ENCODE measurements at regions not wholly inside any gene's neighbourhood (a gene's known extent, or its start where the extent isn't known, plus 50 kb on each side); places are given as distances from the start of the nearest gene placed in this dataset.

GRCh38 chr3:22172964-22173363 is 422.0 kb upstream of the ZNF385D start:
- 78 to 81% methylated on average over 3 to 4 of the region's 4 CpGs for WGBS, 2 donors (ENCODE audit: low coverage in 1 of 2)
- no peak overlapping the region for H3K4me3 ChIP-seq
- H3K27ac ChIP-seq: no peak overlapping the region
- no peaks in the 10 kb centered on the region for H3K36me3 ChIP-seq
- in situ Hi-C loops (cut with MboI; ENCODE audit: low pct_ligation_motif_present in 1 of 4, low pct_unique_long_range_greater_than_20kb in 1 of 4, low sequenced_read_pairs in 3 of 4): no loop called here
- no peak for TF ChIP-seq POLR2AphosphoS5 (IDR thresholded peaks at IDR 0.05)
- TF ChIP-seq CTCF (IDR thresholded peaks at IDR 0.05): no peak
- TF ChIP-seq POLR2A (IDR thresholded peaks at IDR 0.05): no peak
- TF ChIP-seq EP300 (IDR thresholded peaks at IDR 0.05; ENCODE audit: low read depth): no peak
- no peaks in the 10 kb centered on the region for H3K9me3 ChIP-seq
- intact Hi-C loops (cut with DNase I; ENCODE audit: low total_unique reads): no loop called here
- H3K4me1 ChIP-seq: no peaks in the 10 kb centered on the region
- DNase-seq: no peak
- H3K27me3 ChIP-seq: no peaks in the 10 kb centered on the region

- WGBS, 2 donors (ENCODE audit: low coverage in 1 of 2): 29 to 46% methylated on average over 1 of the region's 1 CpG
- Histone ChIP-seq H3K36me3 (no peaks in the 10 kb centered on the region), H3K4me1 (no peaks in the 10 kb centered on the region), H3K27ac (no peak overlapping the region), H3K27me3 (no peaks in the 10 kb centered on the region), H3K9me3 (no peaks in the 10 kb centered on the region), H3K4me3 (no peak overlapping the region)
- TF ChIP-seq CTCF (IDR thresholded peaks at IDR 0.05): no peak
- TF ChIP-seq POLR2A (IDR thresholded peaks at IDR 0.05): no peak
- TF ChIP-seq EP300 (IDR thresholded peaks at IDR 0.05; ENCODE audit: low read depth): no peak
- TF ChIP-seq POLR2AphosphoS5 (IDR thresholded peaks at IDR 0.05): no peak
- DNase-seq: no peak
- in situ Hi-C loops (cut with MboI; ENCODE audit: low pct_ligation_motif_present in 1 of 4, low pct_unique_long_range_greater_than_20kb in 1 of 4, low sequenced_read_pairs in 3 of 4): no loop called here
- intact Hi-C loops (cut with DNase I; ENCODE audit: low total_unique reads): no loop called here
Measured at GRCh38 chr3:22175947-22176346, 424.9 kb upstream of the ZNF385D start.

GRCh38 chr3:22176911-22177310 is 425.9 kb upstream of the ZNF385D start:
- no peak overlapping the region for H3K27ac ChIP-seq
- DNase-seq: no peak
- H3K9me3 ChIP-seq: no peaks in the 10 kb centered on the region
- no peaks in the 10 kb centered on the region for H3K36me3 ChIP-seq
- in situ Hi-C loops (cut with MboI; ENCODE audit: low pct_ligation_motif_present in 1 of 4, low pct_unique_long_range_greater_than_20kb in 1 of 4, low sequenced_read_pairs in 3 of 4) (no loop called here), intact Hi-C loops (cut with DNase I; ENCODE audit: low total_unique reads) (no loop called here)
- no peaks in the 10 kb centered on the region for H3K4me1 ChIP-seq
- TF ChIP-seq POLR2A (IDR thresholded peaks at IDR 0.05) (no peak), CTCF (IDR thresholded peaks at IDR 0.05) (no peak), POLR2AphosphoS5 (IDR thresholded peaks at IDR 0.05) (no peak), EP300 (IDR thresholded peaks at IDR 0.05; ENCODE audit: low read depth) (no peak)
- WGBS, 2 donors (ENCODE audit: low coverage in 1 of 2): 80 to 84% methylated on average over 3 of the region's 3 CpGs
- no peaks in the 10 kb centered on the region for H3K27me3 ChIP-seq
- no peak overlapping the region for H3K4me3 ChIP-seq

GRCh38 chr3:22189616-22190015 is 438.6 kb upstream of the ZNF385D start:
- H3K4me3 ChIP-seq: no peak overlapping the region
- in situ Hi-C loops (cut with MboI; ENCODE audit: low pct_ligation_motif_present in 1 of 4, low pct_unique_long_range_greater_than_20kb in 1 of 4, low sequenced_read_pairs in 3 of 4) (no loop called here), intact Hi-C loops (cut with DNase I; ENCODE audit: low total_unique reads) (no loop called here)
- H3K4me1 ChIP-seq: no peaks in the 10 kb centered on the region
- no peaks in the 10 kb centered on the region for H3K27me3 ChIP-seq
- H3K27ac ChIP-seq: no peak overlapping the region
- TF ChIP-seq POLR2AphosphoS5 (IDR thresholded peaks at IDR 0.05): no peak
- TF ChIP-seq EP300 (IDR thresholded peaks at IDR 0.05; ENCODE audit: low read depth): no peak
- no peak for TF ChIP-seq CTCF (IDR thresholded peaks at IDR 0.05)
- no peak for TF ChIP-seq POLR2A (IDR thresholded peaks at IDR 0.05)
- no peak for DNase-seq
- H3K9me3 ChIP-seq: no peaks in the 10 kb centered on the region
- H3K36me3 ChIP-seq: no peaks in the 10 kb centered on the region
